ENCODE measurements at regions not wholly inside any gene's neighbourhood (a gene's known extent, or its start where the extent isn't known, plus 50 kb on each side); places are given as distances from the start of the nearest gene placed in this dataset.

DNA sequence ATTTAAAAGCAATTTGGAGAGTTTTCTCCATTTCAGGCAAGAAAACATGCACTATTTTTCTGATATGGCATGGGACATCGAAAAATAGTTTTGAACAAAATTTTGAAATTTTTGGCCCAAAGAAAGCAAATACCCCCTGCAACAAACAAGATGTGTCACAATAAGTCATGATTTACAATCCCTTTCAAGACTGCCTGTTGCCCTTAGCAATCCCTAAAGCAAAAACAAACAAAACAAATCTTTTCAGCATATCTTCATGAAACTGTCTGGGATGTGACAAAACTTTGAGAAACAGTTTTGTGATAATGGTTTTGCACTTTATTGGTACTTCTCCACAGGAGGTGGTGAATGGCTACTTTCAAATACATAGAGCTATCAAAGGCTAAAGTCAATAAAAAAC is 1888.7 kb upstream of the PIK3C3 start:
- no peak for DNase-seq

DNA sequence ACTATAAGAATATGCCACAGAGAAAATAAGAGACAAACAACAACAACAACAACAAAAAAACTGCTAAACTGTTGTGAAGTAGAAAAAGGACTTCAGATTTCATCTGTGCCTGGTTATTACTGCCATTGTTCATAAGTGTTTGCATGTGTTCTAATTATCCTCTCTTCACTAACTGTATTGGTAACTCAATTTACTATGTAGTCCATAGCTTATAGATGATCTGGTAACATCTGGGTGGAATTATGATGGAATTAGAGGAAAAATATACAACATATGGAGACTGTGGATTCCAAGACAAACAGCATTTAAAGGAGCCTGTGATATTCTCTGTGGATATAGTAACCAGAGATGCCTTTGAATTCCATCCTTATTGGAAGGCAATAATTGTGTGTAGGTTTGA is 1891.5 kb upstream of the PIK3C3 start:
- DNase-seq: no peak

DNA sequence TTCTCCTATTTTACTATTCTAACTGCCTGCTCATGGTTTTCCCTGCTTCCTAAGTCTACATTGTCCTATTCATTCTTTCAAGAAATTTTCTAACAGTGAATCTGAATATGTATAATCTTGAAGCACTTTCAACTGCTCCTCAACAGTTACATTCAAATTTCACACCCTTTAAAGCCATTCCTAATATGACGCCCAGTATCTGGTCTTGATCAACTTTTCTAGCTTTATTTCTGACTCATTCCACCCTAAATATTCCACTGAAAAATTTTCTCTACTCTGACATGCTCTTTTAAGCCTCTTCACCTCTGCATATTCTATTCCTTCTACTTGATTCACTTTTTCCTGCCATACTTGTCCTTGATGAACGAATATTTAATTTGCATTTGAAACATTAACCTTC is 1893.9 kb upstream of the PIK3C3 start:
- DNase-seq: no peak

DNA sequence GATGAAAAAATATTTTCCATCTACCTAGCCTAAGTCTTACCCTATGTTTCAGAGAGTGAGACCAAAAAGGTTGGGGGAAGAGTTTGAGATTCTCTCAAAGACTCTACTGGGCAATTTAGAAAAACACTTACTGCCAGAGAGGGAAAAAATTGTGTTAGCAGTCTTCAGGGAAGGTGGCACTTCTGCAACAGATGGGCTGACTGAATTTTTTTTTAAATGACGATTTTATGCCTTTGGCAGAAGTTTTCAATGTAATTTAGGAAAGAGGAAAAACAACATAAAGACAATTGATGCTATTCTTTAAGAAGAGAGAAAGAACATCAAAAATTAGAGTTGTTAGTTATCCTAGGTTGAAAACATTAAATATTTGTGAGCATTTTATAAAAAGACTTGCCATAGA is 1894.5 kb upstream of the PIK3C3 start:
- DNase-seq: no peak

DNA sequence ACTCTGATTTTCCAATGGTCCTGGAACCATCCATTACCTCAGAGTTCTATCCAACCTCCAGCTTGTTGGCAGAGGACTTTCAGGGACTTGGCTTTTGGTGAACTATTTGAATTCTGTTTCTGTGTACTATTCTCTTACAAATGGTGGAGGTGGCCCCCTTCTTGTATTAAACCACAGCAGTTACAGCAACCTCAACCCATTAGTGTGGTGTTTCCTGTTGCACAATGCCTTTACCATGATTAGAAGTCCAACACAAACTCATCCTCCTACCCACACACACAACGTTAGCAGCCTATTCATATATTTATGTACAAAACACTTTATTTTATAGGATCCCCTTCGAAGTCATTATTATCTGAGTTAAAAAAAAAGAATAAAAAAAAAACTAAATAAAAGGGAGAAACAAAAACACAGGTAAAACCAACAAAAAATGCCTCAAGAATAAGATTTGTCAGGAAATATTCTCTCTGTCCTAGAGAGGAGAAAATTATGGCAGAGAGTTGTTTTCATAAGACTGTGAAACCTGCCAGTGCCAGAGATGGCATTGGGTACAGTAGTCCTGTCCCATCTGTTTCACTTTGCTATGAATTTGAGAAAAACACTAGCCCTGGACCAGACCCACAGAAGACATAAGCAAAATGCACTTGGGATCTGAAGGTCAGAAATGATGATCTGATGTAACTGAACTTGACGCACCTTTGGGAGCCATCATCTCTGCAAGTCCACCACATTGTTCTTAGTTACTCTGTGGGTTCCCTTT is 1896.0 kb upstream of the PIK3C3 start:
- DNase-seq: no peak

DNA sequence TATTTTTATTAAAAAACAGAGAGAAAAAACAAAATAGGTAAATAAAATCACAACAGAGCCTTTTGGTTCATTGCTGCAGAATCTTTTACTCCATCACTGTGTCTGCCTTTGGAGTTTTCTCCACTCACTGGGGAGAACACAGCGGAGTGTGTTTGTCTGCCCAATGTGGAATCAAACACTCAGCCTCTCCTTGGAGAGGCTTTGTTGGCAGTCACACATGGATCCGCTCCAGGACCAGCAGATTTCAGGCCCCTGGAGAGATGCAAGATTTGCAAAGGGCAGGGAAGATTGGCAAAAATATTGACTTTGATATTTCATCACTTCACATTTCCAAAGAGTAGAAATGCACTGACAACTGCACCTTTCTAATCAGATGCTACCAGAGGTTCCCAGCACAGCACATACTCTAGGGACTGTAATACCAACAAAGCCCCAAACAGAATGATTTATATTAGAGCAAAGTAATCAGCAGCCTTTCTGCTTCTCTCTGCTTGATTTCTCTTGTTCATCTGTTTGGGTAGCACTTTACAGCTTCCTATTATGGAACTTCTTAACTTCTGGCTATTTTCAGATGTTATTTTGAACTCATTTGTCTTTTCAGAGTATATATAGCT is 1898.8 kb upstream of the PIK3C3 start:
- DNase-seq: no peak

DNA sequence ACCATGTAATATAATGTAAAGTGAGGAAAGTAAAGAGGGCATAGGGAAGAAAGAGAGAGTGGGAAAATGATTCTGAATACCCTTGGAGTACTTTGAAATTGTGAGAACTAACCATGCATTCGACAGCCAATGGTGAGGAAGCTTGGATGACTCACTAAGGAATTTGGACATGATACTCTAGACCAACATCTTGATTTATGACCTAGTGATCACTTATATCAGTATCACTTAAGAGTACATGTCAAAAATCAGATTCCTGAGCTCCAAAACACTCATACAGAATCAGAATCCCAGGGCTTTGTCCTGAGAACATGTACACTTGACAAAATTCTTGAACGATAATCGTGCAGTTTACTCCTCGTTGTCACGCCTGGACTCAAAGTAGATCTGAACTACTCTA is 1899.8 kb upstream of the PIK3C3 start:
- no peak for DNase-seq

DNA sequence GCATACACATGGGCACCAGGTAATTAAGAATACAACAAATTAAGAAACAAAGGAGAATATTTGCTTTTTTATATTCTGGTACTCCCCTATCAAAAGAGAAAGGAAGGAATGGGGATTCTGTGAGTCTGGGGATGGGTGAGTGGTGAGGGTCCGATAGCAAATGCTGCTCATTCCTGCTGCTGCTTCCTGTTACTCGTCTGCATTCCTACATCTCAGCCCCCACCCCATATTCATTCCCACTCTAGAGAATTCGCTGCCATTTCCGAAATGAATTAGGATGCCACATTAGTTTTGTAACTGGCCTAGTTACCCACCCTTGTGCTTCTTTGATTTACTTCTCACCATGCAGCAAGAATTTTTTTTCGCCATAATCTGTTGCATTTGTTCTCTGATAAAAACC is 1905.3 kb upstream of the PIK3C3 start:
- DNase-seq: no peak

DNA sequence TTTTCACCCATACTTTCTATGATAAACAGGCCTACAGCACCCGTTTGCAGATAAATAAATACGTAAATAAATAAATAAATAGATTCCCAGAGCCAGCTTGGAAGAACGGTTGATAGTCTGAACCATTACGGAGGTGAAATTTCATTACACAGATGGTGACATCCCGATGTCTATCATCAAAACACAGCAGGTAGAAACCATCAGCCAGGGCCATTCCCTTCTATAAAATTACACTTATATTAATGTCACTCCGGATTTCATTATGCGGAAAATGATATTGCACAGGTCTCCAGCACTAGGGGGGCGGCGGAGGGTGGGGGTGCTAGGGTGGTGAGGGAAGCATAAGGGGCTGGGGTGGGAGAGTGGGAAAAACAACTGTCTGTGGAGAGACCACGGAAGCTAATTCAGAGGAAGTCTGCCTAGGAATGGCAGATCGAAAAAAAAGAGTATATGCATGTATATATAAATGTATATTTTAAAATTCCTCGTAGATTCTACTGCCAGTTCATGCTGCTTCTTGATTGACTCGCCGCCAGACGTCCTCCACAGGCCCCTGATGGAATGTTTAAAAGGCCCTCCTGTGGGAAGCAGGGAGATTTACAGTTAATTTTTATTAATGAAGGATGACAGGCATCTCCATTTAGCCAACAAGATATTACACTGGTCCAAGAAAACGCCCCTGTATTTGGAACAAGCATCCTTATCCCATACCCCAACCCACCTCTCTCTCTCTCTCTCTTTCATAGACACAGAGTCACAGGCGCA is 1906.0 kb upstream of the PIK3C3 start:
- DNase-seq: no peak

DNA sequence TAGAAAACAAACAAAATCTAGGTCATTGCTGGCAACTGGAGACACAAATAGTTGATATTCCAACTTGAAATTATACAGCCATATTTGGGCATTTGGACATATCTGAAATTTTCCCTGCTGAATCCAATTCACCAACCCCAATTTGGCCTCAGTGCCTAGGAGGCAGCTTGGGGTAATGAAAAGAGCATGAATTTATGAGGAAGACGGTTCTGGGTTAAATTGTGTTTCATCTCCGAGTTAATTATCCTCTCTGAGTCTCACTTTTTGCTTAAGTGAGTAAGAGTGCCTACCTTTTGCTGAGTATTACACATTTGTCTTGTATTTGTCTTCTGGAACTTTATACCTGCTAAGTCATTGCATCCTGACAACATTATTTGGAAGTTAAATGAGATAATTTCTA is 1906.8 kb upstream of the PIK3C3 start:
- no peak for DNase-seq

DNA sequence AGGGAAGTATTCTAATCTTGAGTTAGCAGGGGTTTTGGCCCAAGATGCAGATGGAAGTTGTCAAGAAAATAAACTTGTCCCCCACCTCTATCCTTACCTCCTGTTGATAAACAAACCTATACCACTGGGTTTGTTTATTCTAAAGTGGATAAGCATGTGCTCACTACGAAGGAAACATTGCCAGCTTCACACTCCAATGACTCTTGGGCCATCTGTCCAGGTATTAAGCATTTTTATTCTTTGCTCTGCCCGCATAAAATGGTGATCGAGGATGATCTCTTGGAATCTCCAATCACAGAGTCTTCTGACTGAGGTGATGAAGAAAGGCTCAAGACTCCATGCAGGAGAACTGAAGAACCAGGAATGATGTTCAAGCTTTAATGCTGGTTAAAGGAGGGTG is 1908.4 kb upstream of the PIK3C3 start:
- DNase-seq: no peak

DNA sequence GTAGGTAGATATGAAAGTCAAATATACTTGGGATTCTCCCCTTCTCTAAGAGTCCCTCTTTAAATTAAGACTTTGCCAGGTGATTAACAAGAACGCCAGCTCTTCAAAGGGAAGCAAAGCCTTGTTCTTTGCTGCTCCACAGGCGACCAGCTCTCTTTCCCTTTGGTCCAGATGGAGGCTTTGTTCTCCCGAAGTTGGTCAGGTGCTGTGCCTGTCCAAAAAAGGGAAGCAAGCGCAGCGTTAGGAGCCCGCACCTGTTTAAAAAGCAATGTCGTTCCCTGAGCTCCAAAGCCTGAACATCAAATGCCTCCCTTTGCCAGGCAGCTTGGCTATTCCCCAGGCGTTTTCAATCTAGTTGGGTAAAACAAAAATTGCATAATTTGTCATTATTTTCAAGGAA is 1913.1 kb upstream of the PIK3C3 start:
- DNase-seq: no peak

DNA sequence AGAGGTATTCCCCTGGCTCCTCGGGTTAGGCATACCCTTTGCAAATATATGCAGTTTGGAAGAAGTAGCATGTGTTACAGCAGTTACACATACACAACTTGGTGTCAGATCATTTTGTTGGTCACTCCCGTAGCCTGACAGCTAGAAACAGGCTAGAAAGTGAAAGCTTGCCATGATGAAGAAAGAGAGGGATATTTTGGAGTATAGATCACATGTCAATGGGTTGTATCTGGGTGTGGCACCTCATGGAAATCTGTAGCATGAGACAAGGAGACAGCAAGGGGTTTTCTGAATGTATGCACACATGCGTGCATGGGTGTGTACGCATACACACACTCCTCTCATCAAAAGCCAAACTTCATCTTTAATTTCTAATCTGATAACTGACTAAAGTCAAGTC is 1914.5 kb upstream of the PIK3C3 start:
- no peak for DNase-seq

DNA sequence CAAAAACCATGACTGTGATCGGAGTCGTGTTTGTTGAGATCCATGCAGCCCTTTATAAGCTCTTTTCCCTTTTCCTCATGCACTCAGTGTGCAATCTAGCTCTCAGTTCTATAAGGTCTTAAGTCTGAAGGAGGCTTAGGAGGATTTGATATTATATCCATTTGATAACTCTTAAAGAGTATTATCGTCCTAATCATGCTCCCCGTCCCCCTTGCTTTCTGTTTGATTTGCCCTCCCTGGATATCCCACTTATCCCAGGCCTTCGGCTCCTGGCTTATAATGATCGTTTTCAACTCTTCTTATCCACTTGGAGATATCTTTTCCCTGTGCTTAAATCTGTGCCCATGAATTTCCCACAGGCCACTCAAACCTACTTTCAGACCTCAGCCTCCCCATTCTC is 1917.7 kb upstream of the PIK3C3 start:
- no peak for DNase-seq

DNA sequence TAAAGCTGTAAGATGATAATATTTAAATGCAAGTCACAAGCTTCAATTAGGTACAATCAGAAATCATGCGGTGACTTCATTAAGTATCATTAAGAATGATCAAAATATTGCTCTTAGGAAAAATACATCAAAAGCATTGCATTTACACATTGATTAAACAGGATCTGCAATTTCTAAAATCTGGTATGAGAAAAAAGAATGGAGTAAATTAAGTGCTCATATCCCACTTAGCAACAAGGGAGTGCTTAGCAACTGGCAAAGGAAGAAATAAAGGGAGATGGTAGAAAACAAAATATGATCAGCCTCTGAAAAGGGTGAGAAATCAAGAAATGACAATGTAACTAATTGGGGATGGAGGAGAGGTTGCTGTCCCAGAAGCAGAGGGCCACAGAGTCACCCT is 1918.2 kb upstream of the PIK3C3 start:
- DNase-seq: no peak

DNA sequence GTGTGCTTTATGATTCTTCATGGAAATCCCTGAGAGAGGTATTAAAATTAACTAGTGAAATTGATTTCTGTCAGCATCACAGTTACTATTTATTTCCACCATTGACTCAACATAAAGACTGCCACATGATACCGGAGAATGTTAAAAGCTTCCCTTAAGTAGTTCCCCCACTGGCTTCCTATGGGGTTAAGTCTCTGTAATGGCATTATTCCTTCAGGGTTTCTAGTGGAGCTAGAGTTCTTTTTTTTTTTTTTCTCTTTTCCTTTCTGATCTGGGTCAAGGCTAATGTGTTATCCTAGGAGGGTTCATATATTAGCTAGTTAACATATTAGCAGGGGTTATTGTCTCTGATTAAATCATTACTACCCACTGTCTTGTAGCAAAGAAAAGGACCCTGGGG is 1919.1 kb upstream of the PIK3C3 start:
- no peak for DNase-seq

DNA sequence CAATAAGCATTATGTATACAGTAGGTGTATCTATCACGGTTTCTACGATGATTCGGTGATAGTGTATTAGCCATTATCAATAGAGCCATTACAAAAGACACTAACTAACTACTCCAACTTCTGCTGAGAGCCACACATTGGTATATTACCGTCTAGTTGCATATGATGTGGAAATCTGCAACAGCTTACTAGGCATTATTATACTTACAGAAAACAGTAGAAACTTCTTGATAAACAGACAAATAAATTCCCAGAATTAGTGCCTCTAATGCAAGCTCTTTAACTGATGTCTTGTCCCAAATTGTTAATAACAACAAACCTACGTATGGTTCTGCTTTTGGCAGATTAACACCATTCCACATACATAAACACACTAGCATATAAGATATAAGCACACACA is 1923.0 kb upstream of the PIK3C3 start:
- no peak for DNase-seq

DNA sequence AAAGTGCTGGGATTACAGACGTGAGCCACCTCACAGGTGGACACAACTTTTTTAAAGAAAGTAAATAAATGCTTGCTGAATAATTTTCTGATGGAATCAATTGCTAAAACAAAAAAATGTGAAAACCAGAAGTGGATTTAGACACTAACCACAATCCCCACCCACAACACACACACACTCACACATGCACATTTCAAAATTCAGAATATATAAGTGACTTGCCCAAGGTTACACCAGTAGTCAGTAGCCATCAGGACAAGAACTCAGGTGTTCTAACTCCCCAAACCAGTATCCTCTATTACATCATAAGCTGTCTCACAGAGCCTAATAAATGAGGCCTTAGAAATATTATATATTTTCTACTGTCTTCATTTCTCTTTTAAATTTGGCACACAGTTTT is 1923.6 kb upstream of the PIK3C3 start:
- DNase-seq: no peak

DNA sequence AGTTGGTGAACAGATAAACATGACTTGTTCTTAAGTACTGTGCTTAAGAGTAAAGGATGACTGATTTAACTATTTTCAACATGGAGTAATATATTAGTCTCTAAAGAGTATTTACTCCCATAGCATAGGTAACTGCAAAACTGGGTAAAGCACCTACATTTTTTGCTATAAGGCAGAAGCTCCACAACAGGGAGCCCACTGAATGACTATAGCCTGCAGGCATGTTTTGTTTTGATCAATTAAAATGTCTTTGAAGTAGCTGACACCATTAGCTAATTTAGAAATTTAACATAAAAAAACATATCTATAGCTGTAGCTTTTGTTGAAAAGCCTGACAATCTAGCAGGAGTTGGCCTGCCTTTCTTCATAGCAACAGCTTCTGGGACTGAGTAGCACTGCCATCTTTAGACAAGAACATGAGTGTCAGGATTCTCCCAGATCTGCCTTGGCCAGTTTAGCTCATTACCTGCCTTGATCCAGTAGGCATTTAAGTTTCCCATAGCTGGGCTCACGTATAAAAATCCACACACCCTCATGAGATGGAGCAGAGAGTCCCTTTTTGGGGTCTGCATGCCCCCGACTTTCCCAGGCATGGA is 1935.1 kb upstream of the PIK3C3 start:
- DNase-seq: no peak

DNA sequence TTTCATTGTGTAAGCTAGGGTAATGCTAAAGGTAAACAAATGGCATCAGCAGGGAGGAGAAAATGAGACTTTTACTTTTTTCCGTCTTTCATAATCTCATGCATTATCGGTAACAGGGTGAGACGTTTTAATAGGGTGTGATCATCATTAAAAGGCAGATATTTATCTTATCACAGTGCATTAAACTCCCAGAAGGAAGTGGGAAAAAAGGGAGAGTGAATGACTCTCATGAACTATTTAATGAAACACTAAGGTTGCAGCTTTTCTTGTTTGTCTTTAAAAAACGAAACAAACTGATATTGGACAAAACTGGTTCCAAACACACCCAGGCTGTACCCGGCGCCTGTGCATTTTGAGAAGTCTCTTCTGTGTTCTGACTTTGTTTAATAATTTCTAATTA is 1936.8 kb upstream of the PIK3C3 start:
- no peak for DNase-seq

DNA sequence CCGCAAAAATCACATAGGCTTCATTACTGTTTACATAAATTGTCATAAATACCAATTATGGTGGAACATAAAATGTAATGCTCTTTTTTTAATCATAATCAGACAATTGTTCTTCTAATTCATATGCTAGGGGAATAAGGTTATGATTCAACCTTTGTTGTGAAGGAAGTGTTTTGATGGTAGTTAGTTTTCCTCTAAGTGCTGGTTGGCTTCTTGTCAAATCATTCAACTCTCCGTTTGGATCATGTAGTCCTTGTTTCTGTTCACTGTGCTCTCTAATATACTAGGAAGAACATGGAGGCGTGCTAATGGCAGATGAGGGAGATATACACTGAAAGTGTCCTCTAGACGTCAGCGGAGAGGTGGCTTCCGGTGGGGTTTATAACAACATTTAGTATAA is 1938.0 kb upstream of the PIK3C3 start:
- no peak for DNase-seq

DNA sequence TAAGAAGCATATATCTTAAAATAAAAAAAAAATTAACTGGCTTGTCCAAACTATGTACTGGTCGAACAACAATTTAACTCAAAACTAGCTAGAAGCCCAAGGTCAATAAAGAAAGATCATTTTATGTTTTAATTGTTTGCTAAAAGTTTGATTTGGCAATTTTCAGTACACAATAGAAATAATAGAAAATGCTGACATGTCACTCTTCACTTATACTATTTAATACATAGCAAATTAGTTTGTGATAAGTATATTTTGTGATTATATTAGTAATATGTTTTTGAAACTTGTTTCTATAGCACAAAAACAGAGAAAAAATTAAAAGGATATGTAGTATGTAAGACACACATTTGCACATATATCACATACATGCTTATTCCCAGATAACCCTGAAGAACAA is 1938.6 kb upstream of the PIK3C3 start:
- DNase-seq: no peak

DNA sequence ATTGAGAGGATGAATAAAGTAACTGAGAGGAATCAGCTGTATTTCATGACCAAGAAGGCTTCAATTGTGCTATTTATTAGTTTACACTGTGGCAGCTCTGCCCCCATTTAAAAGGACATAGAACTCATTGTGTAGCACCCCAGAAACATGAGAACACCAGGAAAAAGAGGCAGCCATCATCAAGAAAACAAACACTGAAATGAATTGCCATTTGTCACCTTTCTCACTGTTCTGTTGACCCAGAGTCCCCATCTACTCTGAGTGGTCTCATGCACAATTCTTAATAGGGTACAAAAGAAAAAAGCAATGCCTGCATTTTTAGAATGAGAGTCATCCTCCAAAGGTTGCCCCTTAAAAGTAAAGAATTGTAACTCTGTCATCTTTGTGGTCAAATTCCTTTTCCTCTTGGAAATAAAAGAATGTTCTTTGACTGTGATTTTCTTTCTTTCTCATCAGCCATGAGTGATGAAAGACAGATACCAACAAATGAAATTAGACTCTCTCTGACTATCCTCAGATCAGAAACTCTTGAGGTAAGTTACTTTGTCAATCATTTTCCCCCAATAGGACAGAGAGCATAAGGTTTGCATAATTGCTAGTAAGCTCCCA is 1941.9 kb upstream of the PIK3C3 start:
- DNase-seq: no peak

DNA sequence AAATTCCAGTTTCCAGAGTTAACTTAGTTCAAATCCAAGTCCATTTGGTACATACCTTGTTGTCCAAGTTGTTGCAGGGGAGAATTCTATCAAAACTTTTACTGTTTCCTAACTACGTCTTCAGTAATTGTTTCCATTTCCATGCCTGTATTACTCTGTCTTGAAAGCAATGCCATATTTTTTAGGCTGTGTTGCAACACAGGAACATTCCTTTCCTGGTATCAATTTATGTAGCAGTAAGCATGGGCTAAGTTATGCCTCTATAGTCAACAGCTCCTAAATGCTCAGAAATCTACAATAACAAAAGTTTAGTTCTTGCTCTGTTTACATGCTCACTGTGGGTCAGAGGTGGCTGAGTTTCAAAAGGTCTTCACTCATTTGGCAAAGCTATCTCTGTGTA is 1943.8 kb upstream of the PIK3C3 start:
- no peak for DNase-seq

Data from T1000 (cell line).